ENCODE measurements at regions not wholly inside any gene's neighbourhood (a gene's known extent, or its start where the extent isn't known, plus 50 kb on each side); places are given as distances from the start of the nearest gene placed in this dataset.

GRCh38 chr14:21735200-21735599, 61.6 kb upstream of the OR4E1 start:
- Histone ChIP-seq H3K27me3 (ENCODE audit: insufficient read depth, low read length) (peaks cover 46% of the 10 kb centered on the region), H3K36me3 (ENCODE audit: control insufficient read depth in 1 of 2, insufficient read depth in 2 of 2, low read length in 2 of 2) (no peaks in the 10 kb centered on the region), H3K9me3 (ENCODE audit: control insufficient read depth in 1 of 2, insufficient read depth in 1 of 2, low read depth in 1 of 2, low read length in 2 of 2) (no peaks in the 10 kb centered on the region), H3K4me3 (replicated peaks in 1 of 2; ENCODE audit: low read depth in 1 of 2, low read length in 2 of 2) (no peak overlapping the region), H3K27ac (ENCODE audit: low read depth, low read length) (no peak overlapping the region), H3K9ac (ENCODE audit: low read length) (no peak overlapping the region), H3K9me2 (ENCODE audit: insufficient read depth) (no peaks in the 10 kb centered on the region), H3K79me2 (ENCODE audit: insufficient read depth, low read length) (no peaks in the 10 kb centered on the region), H3K4me1 (ENCODE audit: control insufficient read depth in 1 of 2, insufficient read depth in 2 of 2, low read length in 2 of 2) (no peaks in the 10 kb centered on the region), H3K4me2 (ENCODE audit: low read length) (no peak overlapping the region), H4K20me1 (ENCODE audit: insufficient read depth) (no peaks in the 10 kb centered on the region), H2AFZ (ENCODE audit: low read depth, low read length, poor library complexity, severe bottlenecking) (no peak overlapping the region)
- TF ChIP-seq ELF1 (IDR thresholded peaks at IDR 0.05; ENCODE audit: borderline replicate concordance, low read depth): no peak
- no peak for TF ChIP-seq CEBPB (IDR thresholded peaks at IDR 0.05; ENCODE audit: low read depth)
- no peak for TF ChIP-seq POLR2A (IDR thresholded peaks at IDR 0.05; ENCODE audit: borderline replicate concordance, extremely low read depth, insufficient read depth, insufficient read length)
- no peak for TF ChIP-seq TCF7L2 (IDR thresholded peaks at IDR 0.05; ENCODE audit: borderline replicate concordance, extremely low read depth, insufficient read depth, insufficient read length)
- no peak for TF ChIP-seq RAD21 (IDR thresholded peaks at IDR 0.05; ENCODE audit: low read depth)
- TF ChIP-seq SIN3A (IDR thresholded peaks at IDR 0.05; ENCODE audit: low read depth): no peak
- TF ChIP-seq EZH2 (IDR thresholded peaks at IDR 0.05): no peak
- TF ChIP-seq SRF (IDR thresholded peaks at IDR 0.05; ENCODE audit: low read depth): no peak
- no peak for TF ChIP-seq POLR2AphosphoS5 (IDR thresholded peaks at IDR 0.05; ENCODE audit: low read depth, low read length)
- TF ChIP-seq ZBTB33 (IDR thresholded peaks at IDR 0.05; ENCODE audit: extremely low read depth, insufficient replicate concordance, low read length): no peak
- TF ChIP-seq MAX (IDR thresholded peaks at IDR 0.05): no peak
- intact Hi-C loops (cut with micrococcal nuclease): no loop called here
- ATAC-seq (no peak), DNase-seq (ENCODE audit: low read depth, low spot score) (no peak)
- CTCF ChIA-PET: interaction anchor here (2.8 to 3.2 kb wide), 2 partner anchors 12 to 14 kb away, joined by 12 to 22 read pairs; no protein-coding TSS in a partner anchor
- BruUV-seq (replicated peaks): no TSS peak
- RAD21 ChIA-PET (ENCODE audit: low non-redundant PET in 1 of 2, low total read pairs in 2 of 2, uncharacterized antibody in 2 of 2, unreplicated experiment in 2 of 2): no interaction called here
- POLR2A ChIA-PET: no interaction called here
